ENCODE measurements at regions not wholly inside any gene's neighbourhood (a gene's known extent, or its start where the extent isn't known, plus 50 kb on each side); places are given as distances from the start of the nearest gene placed in this dataset.

DNA sequence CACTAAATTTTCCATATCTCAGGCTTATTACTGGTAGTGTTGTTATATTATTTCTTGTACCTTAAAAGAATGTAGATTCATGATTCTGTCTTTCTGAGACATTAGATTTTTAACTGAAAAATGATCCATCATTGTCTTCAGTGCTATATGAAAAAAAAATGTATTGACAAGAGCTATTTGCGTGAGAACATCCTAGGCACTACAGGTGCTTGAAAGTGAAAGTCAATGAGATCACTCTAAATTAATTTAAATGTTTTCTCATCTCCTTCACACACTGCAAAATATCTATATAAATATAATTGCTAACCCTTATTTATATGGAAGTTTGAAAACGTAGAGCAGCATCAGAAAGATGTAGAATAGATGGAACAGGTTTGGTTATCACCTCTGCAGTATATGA is 684.6 kb downstream of the TRIB2 start:
- no peak for FAIRE-seq
- no TSS peak for BruUV-seq (replicated peaks)
- Histone ChIP-seq H3K4me2 (ENCODE audit: insufficient read depth, low read length) (no peak overlapping the region), H4K20me1 (replicated peaks; ENCODE audit: control insufficient read depth, extremely low read depth, insufficient read depth, low read length) (no peaks in the 10 kb centered on the region), H3K9ac (replicated peaks; ENCODE audit: extremely low read depth, insufficient read depth, low read length) (no peak overlapping the region), H3K79me2 (ENCODE audit: control insufficient read depth, insufficient read depth, low read length) (no peaks in the 10 kb centered on the region), H3K36me3 (ENCODE audit: control insufficient read depth in 2 of 2, extremely low read depth in 1 of 2, insufficient read depth in 2 of 2, low read length in 2 of 2) (no peaks in the 10 kb centered on the region), H3K9me1 (replicated peaks; ENCODE audit: control insufficient read depth, extremely low read depth, insufficient read depth, low read length) (no peaks in the 10 kb centered on the region), H3K4me1 (ENCODE audit: control insufficient read depth, extremely low read depth, insufficient read depth, low read length) (no peaks in the 10 kb centered on the region), H3K9me3 (replicated peaks; ENCODE audit: control insufficient read depth, insufficient read depth, low read length) (peaks cover 6% of the 10 kb centered on the region), H3K27ac (ENCODE audit: insufficient read depth, low read depth, low read length) (no peak overlapping the region), H3K27me3 (ENCODE audit: control insufficient read depth in 2 of 2, insufficient read depth in 2 of 2, low read length in 2 of 2) (no peaks in the 10 kb centered on the region), H3K4me3 (replicated peaks in 1 of 3; ENCODE audit: insufficient read depth in 1 of 3, low read depth in 1 of 3, low read length in 3 of 3) (no peak overlapping the region), H2AFZ (ENCODE audit: low read depth, low read length) (no peak overlapping the region)
- ChIA-PET CTCF (no interaction called here), POLR2A (no interaction called here)
- intact Hi-C loops (cut with micrococcal nuclease) = no loop called here
- DNase-seq (ENCODE audit: low read depth, low spot score) = no peak
- dilution Hi-C loops (cut with MboI; ENCODE audit: extremely low pct_ligation_motif_present, low sequenced_read_pairs) = no loop called here
- TF ChIP-seq, protein P1, sequence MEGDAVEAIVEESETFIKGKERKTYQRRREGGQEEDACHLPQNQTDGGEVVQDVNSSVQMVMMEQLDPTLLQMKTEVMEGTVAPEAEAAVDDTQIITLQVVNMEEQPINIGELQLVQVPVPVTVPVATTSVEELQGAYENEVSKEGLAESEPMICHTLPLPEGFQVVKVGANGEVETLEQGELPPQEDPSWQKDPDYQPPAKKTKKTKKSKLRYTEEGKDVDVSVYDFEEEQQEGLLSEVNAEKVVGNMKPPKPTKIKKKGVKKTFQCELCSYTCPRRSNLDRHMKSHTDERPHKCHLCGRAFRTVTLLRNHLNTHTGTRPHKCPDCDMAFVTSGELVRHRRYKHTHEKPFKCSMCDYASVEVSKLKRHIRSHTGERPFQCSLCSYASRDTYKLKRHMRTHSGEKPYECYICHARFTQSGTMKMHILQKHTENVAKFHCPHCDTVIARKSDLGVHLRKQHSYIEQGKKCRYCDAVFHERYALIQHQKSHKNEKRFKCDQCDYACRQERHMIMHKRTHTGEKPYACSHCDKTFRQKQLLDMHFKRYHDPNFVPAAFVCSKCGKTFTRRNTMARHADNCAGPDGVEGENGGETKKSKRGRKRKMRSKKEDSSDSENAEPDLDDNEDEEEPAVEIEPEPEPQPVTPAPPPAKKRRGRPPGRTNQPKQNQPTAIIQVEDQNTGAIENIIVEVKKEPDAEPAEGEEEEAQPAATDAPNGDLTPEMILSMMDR (IDR thresholded peaks at IDR 0.05; ENCODE audit: extremely low read depth in 1 of 2, insufficient read depth in 1 of 2, low read depth in 1 of 2, low read length in 2 of 2) = no peak
- no peak for TF ChIP-seq MYC (IDR thresholded peaks at IDR 0.05; ENCODE audit: low read depth, low read length)
- TF ChIP-seq EZH2 (IDR thresholded peaks at IDR 0.05; ENCODE audit: borderline replicate concordance, low read depth, low read length, severe bottlenecking) = no peak
- no peak for TF ChIP-seq FOS (IDR thresholded peaks at IDR 0.05; ENCODE audit: borderline replicate concordance, insufficient read depth, low read length)
- TF ChIP-seq POLR2A (IDR thresholded peaks at IDR 0.05; ENCODE audit: low read depth, low read length) = no peak
- no peak for TF ChIP-seq JUN (IDR thresholded peaks at IDR 0.05; ENCODE audit: borderline replicate concordance, insufficient read depth, insufficient read length, low read depth)
- TF ChIP-seq GATA2 (IDR thresholded peaks at IDR 0.05; ENCODE audit: insufficient read depth, insufficient read length, low read depth, low read length) = no peak
- no peak for TF ChIP-seq POLR2AphosphoS5 (IDR thresholded peaks at IDR 0.05; ENCODE audit: insufficient read depth, low read depth, low read length)
- TF ChIP-seq, protein P2, sequence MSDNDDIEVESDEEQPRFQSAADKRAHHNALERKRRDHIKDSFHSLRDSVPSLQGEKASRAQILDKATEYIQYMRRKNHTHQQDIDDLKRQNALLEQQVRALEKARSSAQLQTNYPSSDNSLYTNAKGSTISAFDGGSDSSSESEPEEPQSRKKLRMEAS (IDR thresholded peaks at IDR 0.05; ENCODE audit: insufficient read depth, insufficient read length) = no peak

All from endothelial cell of umbilical vein (primary cell).